GM20000 (cell line): ENCODE measurements at regions not wholly inside any gene's neighbourhood (a gene's known extent, or its start where the extent isn't known, plus 50 kb on each side); places are given as distances from the start of the nearest gene placed in this dataset.

ENCODE experiments used
- DNase-seq: peaks from one replicate; pipeline ENCODE4 v3.0.0; 2012; ENCODE audit warnings: low spot score
- CTCF ChIP-seq: IDR thresholded peaks from 2 replicates; pipeline ENCODE4 v1.5.1; 2012; ENCODE audit warnings: mild to moderate bottlenecking, control low read depth; ENCODE audit errors: extremely low read depth, missing control alignments

GRCh38 chr18:29251681-29252080 is 1074.8 kb upstream of the CDH2 start:
- no peak for DNase-seq
- no peak for TF ChIP-seq CTCF

- TF ChIP-seq CTCF = no peak
- no peak for DNase-seq
These were observed 1073.9 kb upstream of the CDH2 start for GRCh38 chr18:29250843-29251242.

- no peak for TF ChIP-seq CTCF
- DNase-seq = no peak
These were observed 1073.3 kb upstream of the CDH2 start for GRCh38 chr18:29250259-29250658.

GRCh38 chr18:29248805-29249204 is 1071.9 kb upstream of the CDH2 start:
- TF ChIP-seq CTCF = no peak
- DNase-seq = no peak

GRCh38 chr18:29241199-29241598 is 1064.3 kb upstream of the CDH2 start:
- no peak for TF ChIP-seq CTCF

GRCh38 chr18:29234751-29235150 is 1057.8 kb upstream of the CDH2 start:
- no peak for TF ChIP-seq CTCF
- DNase-seq = no peak

More at GRCh38 chr18:29241199-29241598, 1064.3 kb upstream of the CDH2 start:
- no peak for DNase-seq

GRCh38 chr18:29226213-29226612 is 1049.3 kb upstream of the CDH2 start:
- no peak for DNase-seq
- TF ChIP-seq CTCF = no peak
